ENCODE measurements at regions not wholly inside any gene's neighbourhood (a gene's known extent, or its start where the extent isn't known, plus 50 kb on each side); places are given as distances from the start of the nearest gene placed in this dataset.
A peak's percentile ranks its signal among the peaks of the same experiment; 100 is the strongest.
"Not testable (repeated sequence)": the region's sequence is repeated elsewhere in the genome, so short reads cannot be mapped to it uniquely, and the experiment has no call there.

DNA sequence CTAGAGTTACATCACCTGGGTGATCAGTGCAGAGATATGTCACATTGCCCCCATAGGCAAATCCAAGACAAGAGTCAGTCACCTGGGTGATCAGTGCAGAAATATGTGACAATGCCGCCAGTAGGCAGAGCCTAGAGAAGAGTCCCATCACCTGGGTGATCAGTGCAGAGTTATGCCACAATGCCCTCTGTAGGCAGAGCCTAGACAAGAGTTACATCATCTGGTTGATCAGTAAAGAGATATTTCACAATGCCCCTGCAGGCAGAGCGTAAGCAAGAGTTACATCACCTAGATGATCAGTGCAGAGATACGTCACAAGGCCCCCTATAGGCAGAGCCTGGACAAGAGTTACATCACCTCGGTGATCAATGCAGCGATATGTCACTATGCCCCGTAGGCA, 63.3 kb upstream of the FRG2B start:
- H3K27me3 ChIP-seq (ENCODE audit: insufficient read depth, low read length); H3K9ac ChIP-seq (ENCODE audit: low read length); BruUV-seq (replicated peaks); H3K9me2 ChIP-seq (ENCODE audit: insufficient read depth); ATAC-seq; H4K20me1 ChIP-seq (ENCODE audit: insufficient read depth); H3K4me2 ChIP-seq (ENCODE audit: low read length); RAD21 ChIA-PET (ENCODE audit: low non-redundant PET in 1 of 2, low total read pairs in 2 of 2, uncharacterized antibody in 2 of 2, unreplicated experiment in 2 of 2); intact Hi-C loops (cut with micrococcal nuclease); H2AFZ ChIP-seq (ENCODE audit: low read depth, low read length, poor library complexity, severe bottlenecking); CTCF ChIA-PET; H3K27ac ChIP-seq (ENCODE audit: low read depth, low read length); H3K79me2 ChIP-seq (ENCODE audit: insufficient read depth, low read length); H3K9me3 ChIP-seq (ENCODE audit: control insufficient read depth in 1 of 2, insufficient read depth in 1 of 2, low read depth in 1 of 2, low read length in 2 of 2); H3K4me1 ChIP-seq (ENCODE audit: control insufficient read depth in 1 of 2, insufficient read depth in 2 of 2, low read length in 2 of 2); POLR2A ChIA-PET; DNase-seq (ENCODE audit: low read depth, low spot score); H3K36me3 ChIP-seq (ENCODE audit: control insufficient read depth in 1 of 2, insufficient read depth in 2 of 2, low read length in 2 of 2); H3K4me3 ChIP-seq (replicated peaks in 1 of 2; ENCODE audit: low read depth in 1 of 2, low read length in 2 of 2): not testable (repeated sequence)
- TF ChIP-seq ATF3 (IDR thresholded peaks at IDR 0.05) (peak; percentile 76), RAD21 (IDR thresholded peaks at IDR 0.05; ENCODE audit: low read depth) (peak; percentile 10; the same call in 1 of the 2 replicates), CEBPB (IDR thresholded peaks at IDR 0.05; ENCODE audit: low read depth) (peak; percentile 71)

DNA sequence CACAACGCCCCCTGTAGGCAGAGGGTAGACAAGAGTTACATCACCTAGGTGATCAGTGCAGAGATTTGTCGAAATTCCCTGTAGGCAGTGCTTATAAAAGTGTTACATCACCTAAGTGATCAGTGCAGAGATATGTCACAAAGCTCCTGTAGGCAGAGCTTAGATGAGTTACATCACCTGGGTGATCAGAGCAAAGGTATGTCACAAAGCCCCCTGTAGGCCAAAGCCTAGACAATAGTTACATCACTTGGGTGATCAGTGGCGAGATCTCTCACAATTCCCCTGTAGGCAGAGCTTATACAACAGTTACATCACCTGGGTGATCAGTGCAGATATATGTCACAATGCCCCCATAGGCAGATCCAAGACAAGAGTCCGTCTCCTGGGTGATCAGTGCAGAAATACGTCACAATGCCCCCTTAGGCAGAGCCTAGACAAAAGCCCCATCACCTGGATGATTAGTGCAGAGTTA, 61.9 kb upstream of the FRG2B start:
- H3K9ac ChIP-seq (ENCODE audit: low read length); H3K79me2 ChIP-seq (ENCODE audit: insufficient read depth, low read length); H3K27ac ChIP-seq (ENCODE audit: low read depth, low read length); RAD21 ChIA-PET (ENCODE audit: low non-redundant PET in 1 of 2, low total read pairs in 2 of 2, uncharacterized antibody in 2 of 2, unreplicated experiment in 2 of 2); H3K27me3 ChIP-seq (ENCODE audit: insufficient read depth, low read length); DNase-seq (ENCODE audit: low read depth, low spot score); H4K20me1 ChIP-seq (ENCODE audit: insufficient read depth); H3K9me2 ChIP-seq (ENCODE audit: insufficient read depth); CTCF ChIA-PET; H3K4me3 ChIP-seq (replicated peaks in 1 of 2; ENCODE audit: low read depth in 1 of 2, low read length in 2 of 2); H3K9me3 ChIP-seq (ENCODE audit: control insufficient read depth in 1 of 2, insufficient read depth in 1 of 2, low read depth in 1 of 2, low read length in 2 of 2); POLR2A ChIA-PET; intact Hi-C loops (cut with micrococcal nuclease); H3K4me2 ChIP-seq (ENCODE audit: low read length); H2AFZ ChIP-seq (ENCODE audit: low read depth, low read length, poor library complexity, severe bottlenecking); H3K36me3 ChIP-seq (ENCODE audit: control insufficient read depth in 1 of 2, insufficient read depth in 2 of 2, low read length in 2 of 2); H3K4me1 ChIP-seq (ENCODE audit: control insufficient read depth in 1 of 2, insufficient read depth in 2 of 2, low read length in 2 of 2): not testable (repeated sequence)
- TSS peak; percentile 41 for BruUV-seq (replicated peaks)
- peak; percentile 53 for ATAC-seq

- POLR2A ChIA-PET; RAD21 ChIA-PET (ENCODE audit: low non-redundant PET in 1 of 2, low total read pairs in 2 of 2, uncharacterized antibody in 2 of 2, unreplicated experiment in 2 of 2); DNase-seq (ENCODE audit: low read depth, low spot score); H3K9ac ChIP-seq (ENCODE audit: low read length); H2AFZ ChIP-seq (ENCODE audit: low read depth, low read length, poor library complexity, severe bottlenecking); H3K4me1 ChIP-seq (ENCODE audit: control insufficient read depth in 1 of 2, insufficient read depth in 2 of 2, low read length in 2 of 2); H3K79me2 ChIP-seq (ENCODE audit: insufficient read depth, low read length); H3K9me3 ChIP-seq (ENCODE audit: control insufficient read depth in 1 of 2, insufficient read depth in 1 of 2, low read depth in 1 of 2, low read length in 2 of 2); H4K20me1 ChIP-seq (ENCODE audit: insufficient read depth); H3K36me3 ChIP-seq (ENCODE audit: control insufficient read depth in 1 of 2, insufficient read depth in 2 of 2, low read length in 2 of 2); BruUV-seq (replicated peaks); H3K27me3 ChIP-seq (ENCODE audit: insufficient read depth, low read length); CTCF ChIA-PET; intact Hi-C loops (cut with micrococcal nuclease); H3K9me2 ChIP-seq (ENCODE audit: insufficient read depth); H3K27ac ChIP-seq (ENCODE audit: low read depth, low read length); H3K4me3 ChIP-seq (replicated peaks in 1 of 2; ENCODE audit: low read depth in 1 of 2, low read length in 2 of 2); H3K4me2 ChIP-seq (ENCODE audit: low read length): not testable (repeated sequence)
- ATAC-seq = peak; percentile 64
Observed at GRCh38 chr10:133687689-133688440, 61.3 kb upstream of the FRG2B start.

DNA sequence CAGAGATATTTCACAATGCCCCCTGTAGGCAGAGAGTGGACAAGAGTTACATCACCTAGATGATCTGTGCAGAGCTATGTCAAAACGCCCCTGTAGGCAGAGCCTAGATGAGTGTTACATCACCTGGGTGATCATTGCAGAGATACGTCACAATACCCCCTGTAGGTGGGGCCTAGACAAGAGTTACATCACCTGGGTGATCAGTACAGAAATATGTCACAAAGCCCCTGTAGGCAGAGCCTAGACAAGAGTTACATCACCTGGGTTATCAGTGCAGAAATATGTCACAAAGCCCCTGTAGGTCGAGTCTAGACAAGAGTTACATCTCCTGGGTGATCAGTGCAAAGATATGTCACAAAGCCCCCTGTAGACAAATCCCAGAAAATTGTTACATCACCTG, 60.4 kb upstream of the FRG2B start:
- BruUV-seq (replicated peaks); H4K20me1 ChIP-seq (ENCODE audit: insufficient read depth); H3K4me2 ChIP-seq (ENCODE audit: low read length); H3K9me2 ChIP-seq (ENCODE audit: insufficient read depth); H3K4me3 ChIP-seq (replicated peaks in 1 of 2; ENCODE audit: low read depth in 1 of 2, low read length in 2 of 2); H3K9ac ChIP-seq (ENCODE audit: low read length); H3K9me3 ChIP-seq (ENCODE audit: control insufficient read depth in 1 of 2, insufficient read depth in 1 of 2, low read depth in 1 of 2, low read length in 2 of 2); H3K79me2 ChIP-seq (ENCODE audit: insufficient read depth, low read length); H2AFZ ChIP-seq (ENCODE audit: low read depth, low read length, poor library complexity, severe bottlenecking); H3K27me3 ChIP-seq (ENCODE audit: insufficient read depth, low read length); H3K4me1 ChIP-seq (ENCODE audit: control insufficient read depth in 1 of 2, insufficient read depth in 2 of 2, low read length in 2 of 2); DNase-seq (ENCODE audit: low read depth, low spot score); CTCF ChIA-PET; H3K36me3 ChIP-seq (ENCODE audit: control insufficient read depth in 1 of 2, insufficient read depth in 2 of 2, low read length in 2 of 2); intact Hi-C loops (cut with micrococcal nuclease); RAD21 ChIA-PET (ENCODE audit: low non-redundant PET in 1 of 2, low total read pairs in 2 of 2, uncharacterized antibody in 2 of 2, unreplicated experiment in 2 of 2); POLR2A ChIA-PET; H3K27ac ChIP-seq (ENCODE audit: low read depth, low read length): not testable (repeated sequence)
- 0 out of 2 replicates have a peak, but pooled peaks have one; percentile 28 for ATAC-seq
